HL-60 (cell line): ENCODE measurements at regions not wholly inside any gene's neighbourhood (a gene's known extent, or its start where the extent isn't known, plus 50 kb on each side); places are given as distances from the start of the nearest gene placed in this dataset.

Source experiments
- DNase-seq, 2 experiments: peaks; one replicate each; pipeline ENCODE4 v3.0.0-alpha.2; 2010 to 2020; ENCODE audit warnings: low read depth in 1 of 2, low spot score in 1 of 2
- H3K27ac ChIP-seq: fragments of 250-450 bp; sonication (Bioruptor Pico); replicated peaks from 2 replicates; pipeline ENCODE4 v1.5.1; 2020; ENCODE audit warnings: mild to moderate bottlenecking, moderate library complexity
- H3K27me3 ChIP-seq: fragments of 250-450 bp; sonication (Bioruptor Pico); 2 replicates; pipeline ENCODE4 v1.5.1; 2021; ENCODE audit warnings: mild to moderate bottlenecking, moderate library complexity; ENCODE audit not compliant: insufficient read depth, poor library complexity, severe bottlenecking
- H3K4me3 ChIP-seq: replicated peaks from 2 replicates; pipeline ENCODE4 v1.5.1; 2011; ENCODE audit warnings: mild to moderate bottlenecking, control low read depth, low read length; ENCODE audit not compliant: insufficient read depth
- GABPA ChIP-seq: IDR thresholded peaks from 2 replicates; pipeline ENCODE4 v1.6.1; 2012; ENCODE audit warnings: low read depth
- POLR2AphosphoS5 ChIP-seq: IDR thresholded peaks from 2 replicates; pipeline ENCODE4 v1.6.1; 2012; ENCODE audit warnings: low read depth
- SPI1 ChIP-seq: IDR thresholded peaks from 2 replicates; pipeline ENCODE4 v1.6.1; 2012; ENCODE audit warnings: low read depth, mild to moderate bottlenecking, borderline replicate concordance
- TF ChIP-seq, protein P1 (sequence below): IDR thresholded peaks from one replicate; pipeline ENCODE4 v1.5.1; 2011; ENCODE audit warnings: low read length, control low read depth, inconsistent platforms; ENCODE audit not compliant: insufficient read depth
- TF ChIP-seq, protein P2 (sequence below): IDR thresholded peaks from 2 replicates; pipeline ENCODE4 v1.6.1; 2012; ENCODE audit warnings: low read depth; ENCODE audit not compliant: insufficient replicate concordance

DNA sequence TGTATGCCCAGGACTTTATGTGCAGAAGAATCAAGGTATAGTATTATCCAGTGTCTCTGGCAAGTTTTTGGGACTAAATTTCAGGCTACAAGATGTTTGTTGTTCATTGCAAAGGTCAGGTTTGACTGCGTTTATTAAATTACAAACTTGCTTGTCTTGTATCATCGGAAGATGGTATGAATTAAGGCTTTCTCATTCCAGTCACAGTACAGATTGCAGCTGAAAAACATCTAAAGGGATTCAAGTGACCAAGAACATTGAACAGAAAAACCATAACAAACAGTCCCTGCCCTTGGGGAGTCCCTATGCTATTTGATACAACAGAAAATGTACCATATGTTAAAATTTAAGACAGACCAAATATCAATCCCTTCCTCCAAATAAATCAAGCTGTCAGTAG, 244.7 kb upstream of the TNC start:
- H3K4me3 ChIP-seq = no peak overlapping the region
- DNase-seq = no peak
- H3K27ac ChIP-seq = no peak overlapping the region
- TF ChIP-seq, protein P1, sequence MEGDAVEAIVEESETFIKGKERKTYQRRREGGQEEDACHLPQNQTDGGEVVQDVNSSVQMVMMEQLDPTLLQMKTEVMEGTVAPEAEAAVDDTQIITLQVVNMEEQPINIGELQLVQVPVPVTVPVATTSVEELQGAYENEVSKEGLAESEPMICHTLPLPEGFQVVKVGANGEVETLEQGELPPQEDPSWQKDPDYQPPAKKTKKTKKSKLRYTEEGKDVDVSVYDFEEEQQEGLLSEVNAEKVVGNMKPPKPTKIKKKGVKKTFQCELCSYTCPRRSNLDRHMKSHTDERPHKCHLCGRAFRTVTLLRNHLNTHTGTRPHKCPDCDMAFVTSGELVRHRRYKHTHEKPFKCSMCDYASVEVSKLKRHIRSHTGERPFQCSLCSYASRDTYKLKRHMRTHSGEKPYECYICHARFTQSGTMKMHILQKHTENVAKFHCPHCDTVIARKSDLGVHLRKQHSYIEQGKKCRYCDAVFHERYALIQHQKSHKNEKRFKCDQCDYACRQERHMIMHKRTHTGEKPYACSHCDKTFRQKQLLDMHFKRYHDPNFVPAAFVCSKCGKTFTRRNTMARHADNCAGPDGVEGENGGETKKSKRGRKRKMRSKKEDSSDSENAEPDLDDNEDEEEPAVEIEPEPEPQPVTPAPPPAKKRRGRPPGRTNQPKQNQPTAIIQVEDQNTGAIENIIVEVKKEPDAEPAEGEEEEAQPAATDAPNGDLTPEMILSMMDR = no peak
- H3K27me3 ChIP-seq = no peaks in the 10 kb centered on the region

DNA sequence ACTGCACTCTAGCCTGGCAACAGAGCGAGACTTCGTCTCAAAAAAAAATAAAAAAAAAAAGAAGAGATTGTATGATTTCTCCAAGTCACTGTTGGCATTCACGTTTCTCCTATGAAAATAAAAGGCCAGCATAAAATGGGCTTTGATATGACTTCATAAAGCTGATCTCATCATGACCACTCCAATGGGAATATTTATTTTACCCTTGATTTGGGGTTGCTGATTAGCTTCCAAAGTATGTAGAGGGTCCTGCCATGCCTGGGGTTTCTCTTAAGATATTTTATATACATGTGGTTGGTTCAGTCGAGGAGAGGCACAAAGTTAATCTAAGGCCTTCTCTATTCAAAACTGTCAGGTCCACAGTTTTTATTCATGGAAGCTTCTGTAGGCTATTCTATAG, 247.0 kb upstream of the TNC start:
- no peak for TF ChIP-seq GABPA
- TF ChIP-seq, protein P2, sequence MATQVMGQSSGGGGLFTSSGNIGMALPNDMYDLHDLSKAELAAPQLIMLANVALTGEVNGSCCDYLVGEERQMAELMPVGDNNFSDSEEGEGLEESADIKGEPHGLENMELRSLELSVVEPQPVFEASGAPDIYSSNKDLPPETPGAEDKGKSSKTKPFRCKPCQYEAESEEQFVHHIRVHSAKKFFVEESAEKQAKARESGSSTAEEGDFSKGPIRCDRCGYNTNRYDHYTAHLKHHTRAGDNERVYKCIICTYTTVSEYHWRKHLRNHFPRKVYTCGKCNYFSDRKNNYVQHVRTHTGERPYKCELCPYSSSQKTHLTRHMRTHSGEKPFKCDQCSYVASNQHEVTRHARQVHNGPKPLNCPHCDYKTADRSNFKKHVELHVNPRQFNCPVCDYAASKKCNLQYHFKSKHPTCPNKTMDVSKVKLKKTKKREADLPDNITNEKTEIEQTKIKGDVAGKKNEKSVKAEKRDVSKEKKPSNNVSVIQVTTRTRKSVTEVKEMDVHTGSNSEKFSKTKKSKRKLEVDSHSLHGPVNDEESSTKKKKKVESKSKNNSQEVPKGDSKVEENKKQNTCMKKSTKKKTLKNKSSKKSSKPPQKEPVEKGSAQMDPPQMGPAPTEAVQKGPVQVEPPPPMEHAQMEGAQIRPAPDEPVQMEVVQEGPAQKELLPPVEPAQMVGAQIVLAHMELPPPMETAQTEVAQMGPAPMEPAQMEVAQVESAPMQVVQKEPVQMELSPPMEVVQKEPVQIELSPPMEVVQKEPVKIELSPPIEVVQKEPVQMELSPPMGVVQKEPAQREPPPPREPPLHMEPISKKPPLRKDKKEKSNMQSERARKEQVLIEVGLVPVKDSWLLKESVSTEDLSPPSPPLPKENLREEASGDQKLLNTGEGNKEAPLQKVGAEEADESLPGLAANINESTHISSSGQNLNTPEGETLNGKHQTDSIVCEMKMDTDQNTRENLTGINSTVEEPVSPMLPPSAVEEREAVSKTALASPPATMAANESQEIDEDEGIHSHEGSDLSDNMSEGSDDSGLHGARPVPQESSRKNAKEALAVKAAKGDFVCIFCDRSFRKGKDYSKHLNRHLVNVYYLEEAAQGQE = no peak
- TF ChIP-seq SPI1 = no peak
- TF ChIP-seq, protein P1 = no peak
- TF ChIP-seq POLR2AphosphoS5 = no peak
- no peak for DNase-seq
- H3K27me3 ChIP-seq = no peaks in the 10 kb centered on the region
- H3K4me3 ChIP-seq = no peak overlapping the region
- H3K27ac ChIP-seq = no peak overlapping the region

DNA sequence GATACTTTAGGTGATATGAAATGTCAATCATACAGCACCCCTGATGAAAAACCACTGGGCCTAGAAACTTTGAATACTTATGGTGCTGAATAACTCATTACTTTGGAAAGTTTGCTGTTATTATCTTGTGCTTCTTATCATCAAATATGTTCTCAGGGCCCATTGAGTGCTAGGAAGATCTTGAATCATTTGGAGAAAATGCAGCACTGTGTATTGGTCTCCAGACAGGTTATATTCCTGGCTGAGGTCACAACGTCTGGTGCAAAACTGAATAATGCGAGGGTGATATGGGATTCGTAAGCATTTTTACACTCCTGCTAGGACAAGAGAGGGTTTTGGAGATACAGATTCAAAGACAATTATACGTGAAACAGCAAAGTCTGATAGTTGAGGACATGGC, 249.4 kb upstream of the TNC start:
- no peak for TF ChIP-seq SPI1
- TF ChIP-seq, protein P1 = no peak
- TF ChIP-seq, protein P2 = no peak
- TF ChIP-seq GABPA = no peak
- no peak for TF ChIP-seq POLR2AphosphoS5
- no peak for DNase-seq
- no peak overlapping the region for H3K27ac ChIP-seq
- no peak overlapping the region for H3K4me3 ChIP-seq
- no peaks in the 10 kb centered on the region for H3K27me3 ChIP-seq

DNA sequence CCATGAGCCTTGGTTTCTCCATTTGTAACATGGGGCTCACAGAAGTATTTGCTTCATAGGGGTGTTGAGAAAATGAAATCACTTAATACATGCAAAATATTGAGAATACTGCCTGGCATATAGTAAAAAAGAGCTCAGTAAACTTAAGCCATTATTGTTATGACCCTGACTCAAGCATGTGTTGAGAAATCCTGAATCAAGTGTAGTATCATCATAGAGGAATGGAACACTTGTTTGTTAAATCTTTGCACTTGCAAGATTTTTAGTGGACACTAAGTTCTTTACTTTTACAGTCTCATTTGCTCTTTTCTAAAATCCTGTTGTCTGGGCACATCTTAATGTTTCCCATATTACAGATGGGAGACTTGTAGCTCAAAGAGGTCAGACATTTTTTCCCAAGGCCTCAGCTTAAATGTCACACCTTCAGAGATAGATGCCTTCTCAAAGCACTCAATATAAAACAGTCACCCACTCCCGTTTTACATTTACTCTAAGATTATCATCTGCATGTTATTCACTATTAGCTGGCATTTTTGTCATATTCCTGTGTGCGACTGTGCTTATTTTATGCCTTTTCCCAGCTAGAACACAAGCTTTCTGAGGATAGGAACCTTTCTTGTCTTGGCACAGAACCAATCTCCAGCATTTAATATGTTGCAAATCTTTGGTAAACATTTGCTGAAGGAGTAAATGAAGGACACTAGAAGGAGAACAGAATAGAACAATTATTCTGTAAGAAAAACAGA, 250.0 kb upstream of the TNC start:
- no peak overlapping the region for H3K4me3 ChIP-seq
- no peaks in the 10 kb centered on the region for H3K27me3 ChIP-seq
- DNase-seq = no peak
- TF ChIP-seq SPI1 = no peak
- TF ChIP-seq, protein P1 = no peak
- no peak overlapping the region for H3K27ac ChIP-seq
